SK-N-SH (cell line): ENCODE measurements at regions not wholly inside any gene's neighbourhood (a gene's known extent, or its start where the extent isn't known, plus 50 kb on each side); places are given as distances from the start of the nearest gene placed in this dataset.
A peak's percentile ranks its signal among the peaks of the same experiment; 100 is the strongest.

Experiments used
- CTCF ChIA-PET: fragments of 300-600, 350-600 bp; formaldehyde crosslinking; extraction: SDS; loops from one replicate; lab custom pipeline; 2021; lab: Yijun Ruan, JAX
- POLR2A ChIA-PET: fragments of 350-600 bp; sonication (Branson Sonifier 250); formaldehyde crosslinking; extraction: SDS; loops from one replicate; lab custom pipeline; 2020; ENCODE audit warnings: antibody characterized with exemption, inconsistent platforms; lab: Yijun Ruan, JAX
- DNase-seq: peaks from one replicate; pipeline ENCODE4 v3.0.0; 2012
- H2AFZ ChIP-seq: fragments of 200-600 bp; sonication (generic); 2 replicates; pipeline ENCODE4 v1.8.1; 2016; ENCODE audit warnings: antibody characterized with exemption, mild to moderate bottlenecking, low read depth
- H3F3A ChIP-seq: fragments of 200-600 bp; sonication (generic); replicated peaks from 2 replicates; pipeline ENCODE3; 2016; ENCODE audit warnings: antibody characterized with exemption, mild to moderate bottlenecking; ENCODE audit not compliant: insufficient read depth
- H3K27ac ChIP-seq, 2 experiments: fragments of 200-500 bp in 1 of 2; fragments of 200-600 bp in 1 of 2; sonication (Bioruptor generic) in 1 of 2; sonication (generic), shearing (Covaris generic) in 1 of 2; 2 replicates each; pipeline versions ENCODE4 v1.5.1 to v1.6.1; 2014 to 2016; ENCODE audit warnings: low read depth in 2 of 2, inconsistent platforms in 1 of 2, low read length in 1 of 2, mild to moderate bottlenecking in 1 of 2, mixed read lengths in 1 of 2
- H3K27me3 ChIP-seq: fragments of 200-600 bp; sonication (generic), shearing (Covaris generic); 2 replicates; pipeline ENCODE4 v1.6.1; 2016; ENCODE audit warnings: mixed run types; ENCODE audit not compliant: insufficient read depth
- H3K36me3 ChIP-seq, 2 experiments: fragments of 200-500 bp in 1 of 2; fragments of 200-600 bp in 1 of 2; sonication (Bioruptor generic) in 1 of 2; sonication (generic) in 1 of 2; replicated peaks in 1 of 2; 2 replicates each; pipeline versions ENCODE3 to v1.5.1; 2014 to 2016; ENCODE audit warnings: low read length in 1 of 2, mild to moderate bottlenecking in 1 of 2; ENCODE audit not compliant: insufficient read depth in 2 of 2, control insufficient read depth in 1 of 2
- H3K4me1 ChIP-seq, 2 experiments: fragments of 200-500 bp in 1 of 2; fragments of 200-600 bp in 1 of 2; sonication (Bioruptor generic) in 1 of 2; sonication (generic), shearing (Covaris generic) in 1 of 2; 2 replicates each; pipeline versions ENCODE4 v1.5.1 to v1.6.1; 2014 to 2016; ENCODE audit warnings: low read depth in 1 of 2, low read length in 1 of 2, mixed run types in 1 of 2; ENCODE audit not compliant: insufficient read depth in 2 of 2, control insufficient read depth in 1 of 2
- H3K4me2 ChIP-seq: fragments of 200-600 bp; sonication (generic), shearing (Covaris generic); 2 replicates; pipeline ENCODE4 v1.6.1; 2017; ENCODE audit warnings: mixed run types
- H3K4me3 ChIP-seq, 2 experiments: fragments of 200-500 bp in 1 of 2; fragments of 200-600 bp in 1 of 2; sonication (Bioruptor generic) in 1 of 2; sonication (generic), shearing (Covaris generic) in 1 of 2; 2 replicates each; pipeline versions ENCODE4 v1.5.1 to v1.8.1; 2014 to 2016; ENCODE audit warnings: low read depth in 2 of 2, inconsistent platforms in 1 of 2, low read length in 1 of 2, mild to moderate bottlenecking in 1 of 2, mixed read lengths in 1 of 2, moderate library complexity in 1 of 2
- H3K79me2 ChIP-seq: fragments of 200-600 bp; sonication (generic); 2 replicates; pipeline ENCODE4 v1.8.1; 2017; ENCODE audit warnings: mild to moderate bottlenecking; ENCODE audit not compliant: insufficient read depth
- H3K9ac ChIP-seq: fragments of 200-600 bp; sonication (generic); 2 replicates; pipeline ENCODE4 v1.6.1; 2017; ENCODE audit warnings: mixed run types
- H3K9me2 ChIP-seq: fragments of 200-600 bp; sonication (generic); 2 replicates; pipeline ENCODE4 v1.6.1; 2017; ENCODE audit warnings: mixed run types
- H3K9me3 ChIP-seq: fragments of 200-600 bp; sonication (generic); 2 replicates; pipeline ENCODE4 v1.6.1; 2017; ENCODE audit warnings: mixed run types, mild to moderate bottlenecking, moderate library complexity
- H4K20me1 ChIP-seq: fragments of 200-600 bp; sonication (generic); 2 replicates; pipeline ENCODE4 v1.6.1; 2017; ENCODE audit warnings: mild to moderate bottlenecking, mixed run types; ENCODE audit not compliant: insufficient read depth
- ELF1 ChIP-seq: IDR thresholded peaks from 2 replicates; pipeline ENCODE4 v1.4.0; 2012
- FOXM1 ChIP-seq: IDR thresholded peaks from 2 replicates; pipeline ENCODE4 v1.4.0; 2012; ENCODE audit warnings: low read depth, mild to moderate bottlenecking
- GABPA ChIP-seq: IDR thresholded peaks from 2 replicates; pipeline ENCODE4 v1.4.0; 2012; ENCODE audit warnings: low read depth, mild to moderate bottlenecking
- MEF2A ChIP-seq: IDR thresholded peaks from 2 replicates; pipeline ENCODE4 v1.4.0; 2012; ENCODE audit warnings: low read depth, borderline replicate concordance
- NFIC ChIP-seq: IDR thresholded peaks from 2 replicates; pipeline ENCODE4 v1.4.0; 2012; ENCODE audit warnings: borderline replicate concordance
- PBX3 ChIP-seq: IDR thresholded peaks from 2 replicates; pipeline ENCODE4; 2012
- POLR2AphosphoS5 ChIP-seq: IDR thresholded peaks from 2 replicates; pipeline ENCODE4 v1.6.1; 2012; ENCODE audit warnings: low read depth, low read length
- RCOR1 ChIP-seq: fragments of 150-350 bp; IDR thresholded peaks from 2 replicates; pipeline ENCODE4 v1.6.1; 2017; ENCODE audit warnings: antibody characterized with exemption, low read length
- RFX5 ChIP-seq: IDR thresholded peaks from 2 replicates; pipeline ENCODE4 v1.6.1; 2012; ENCODE audit warnings: mild to moderate bottlenecking, improper control_type of control experiment, low read length
- USF1 ChIP-seq: IDR thresholded peaks from 2 replicates; pipeline ENCODE4 v1.4.0; 2012; ENCODE audit warnings: low read depth, borderline replicate concordance
- YY1 ChIP-seq: IDR thresholded peaks from 2 replicates; pipeline ENCODE4 v1.4.0; 2012; ENCODE audit warnings: low read depth, mild to moderate bottlenecking
- ZBTB33 ChIP-seq: IDR thresholded peaks from 2 replicates; pipeline ENCODE4 v1.4.0; 2012; ENCODE audit warnings: low read depth, borderline replicate concordance
- WGBS: methylation state at CpG from one replicate; pipeline ENCODE4 v1.1.6; 2017; ENCODE audit warnings: low lambda C conversion rate; 5-methylcytosine and 5-hydroxymethylcytosine counted together

GRCh38 chr21:16537501-16537900 is 807.7 kb downstream of the USP25 start:
- peak overlapping the region; percentile 96 for H2AFZ ChIP-seq
- H3K9ac ChIP-seq = peak overlapping the region; percentile 79
- peak overlapping the region; percentile 61 to 98 for H3K27ac ChIP-seq
- no peak for DNase-seq
- no peaks in the 10 kb centered on the region for H4K20me1 ChIP-seq
- 14% methylated on average over 2 of the region's 2 CpGs for WGBS
- no peaks in the 10 kb centered on the region for H3K9me3 ChIP-seq
- H3K4me2 ChIP-seq = peak overlapping the region; percentile 78
- H3F3A ChIP-seq = no peaks in the 10 kb centered on the region
- no peaks in the 10 kb centered on the region for H3K79me2 ChIP-seq
- peak overlapping the region; percentile 65 to 73 for H3K4me3 ChIP-seq
- peaks cover 8 to 9% of the 10 kb centered on the region in 2 experiments; a peak in 3 of 4 replicates for H3K4me1 ChIP-seq
- POLR2A ChIA-PET = no interaction called here
- no peaks in the 10 kb centered on the region for H3K27me3 ChIP-seq
- CTCF ChIA-PET = no interaction called here
- TF ChIP-seq RCOR1 (no peak), GABPA (no peak), RFX5 (no peak)
- H3K36me3 ChIP-seq = peaks cover 0 to 4% of the 10 kb centered on the region in 2 experiments
- H3K9me2 ChIP-seq = no peaks in the 10 kb centered on the region

GRCh38 chr21:16538405-16538804 is 808.6 kb downstream of the USP25 start:
- H3K27me3 ChIP-seq = no peaks in the 10 kb centered on the region
- no peak overlapping the region for H3K9ac ChIP-seq
- H3K9me3 ChIP-seq = no peaks in the 10 kb centered on the region
- CTCF ChIA-PET = no interaction called here
- peaks cover 0 to 4% of the 10 kb centered on the region in 2 experiments for H3K36me3 ChIP-seq
- no peak for TF ChIP-seq FOXM1
- no peak for TF ChIP-seq NFIC
- TF ChIP-seq ZBTB33 = no peak
- TF ChIP-seq PBX3 = no peak
- no peak for TF ChIP-seq USF1
- no peak for TF ChIP-seq POLR2AphosphoS5
- TF ChIP-seq ELF1 = no peak
- TF ChIP-seq MEF2A = no peak
- no peak for TF ChIP-seq YY1
- H3K27ac ChIP-seq = no peak overlapping the region; a peak in 1 of 4 replicates
- 54% methylated on average over 4 of the region's 4 CpGs for WGBS
- no peak overlapping the region for H3K4me2 ChIP-seq
- DNase-seq = no peak
- H3K4me3 ChIP-seq = no peak overlapping the region
- no peaks in the 10 kb centered on the region for H3F3A ChIP-seq
- POLR2A ChIA-PET = no interaction called here
- H2AFZ ChIP-seq = peak overlapping the region; percentile 58; the same call in 1 of the 2 replicates
- no peaks in the 10 kb centered on the region for H4K20me1 ChIP-seq
- peaks cover 8 to 9% of the 10 kb centered on the region in 2 experiments; a peak in 3 of 4 replicates for H3K4me1 ChIP-seq
- H3K79me2 ChIP-seq = no peaks in the 10 kb centered on the region
- no peaks in the 10 kb centered on the region for H3K9me2 ChIP-seq
